Ovary (tissue), 7 donors: ENCODE measurements at regions not wholly inside any gene's neighbourhood (a gene's known extent, or its start where the extent isn't known, plus 50 kb on each side); places are given as distances from the start of the nearest gene placed in this dataset.

Experiments
- DNase-seq, 5 donors: peaks; one replicate each; pipeline ENCODE4 v3.0.0-alpha.2; 2019 to 2020
- H3K27ac ChIP-seq, 2 donors: fragments of 200-600 bp; one replicate each; pipeline versions ENCODE4 v1.5.1 to v1.8.0; 2019 to 2022
- H3K27me3 ChIP-seq: fragments of 200-600 bp; one replicate; pipeline ENCODE4 v1.8.0; 2022
- H3K36me3 ChIP-seq: fragments of 200-600 bp; sonication (generic); one replicate; pipeline ENCODE4 v1.5.1; 2019
- H3K4me1 ChIP-seq: one replicate; pipeline ENCODE4 v1.8.1; 2013; ENCODE audit warnings: mild to moderate bottlenecking, moderate library complexity; ENCODE audit not compliant: insufficient read depth
- H3K4me3 ChIP-seq: fragments of 200-600 bp; sonication (generic); one replicate; pipeline ENCODE4 v1.5.1; 2017
- H3K9me3 ChIP-seq, 2 donors: fragments of 200-600 bp in 1 of 2; sonication (generic) in 1 of 2; one replicate each; pipeline versions ENCODE4 v1.5.1 to v1.8.1; 2013 to 2019; ENCODE audit warnings: mild to moderate bottlenecking in 1 of 2, moderate library complexity in 1 of 2
- CTCF ChIP-seq, 3 donors: fragments of 450-650 bp in 2 of 3; fragments of 200-600 bp in 1 of 3; IDR thresholded peaks; one replicate each; pipeline versions ENCODE4 v1.5.1 to v1.8.0; 2016 to 2022; ENCODE audit warnings: antibody characterized with exemption in 3 of 3, mild to moderate bottlenecking in 1 of 3
- EP300 ChIP-seq: sonication (generic); formaldehyde crosslinking; IDR thresholded peaks from one replicate; pipeline ENCODE4 v1.6.1; 2017; ENCODE audit warnings: antibody characterized with exemption
- POLR2A ChIP-seq: fragments of 450-650 bp; IDR thresholded peaks from one replicate; pipeline ENCODE4 v1.6.1; 2017; ENCODE audit warnings: antibody characterized with exemption, mild to moderate bottlenecking, moderate library complexity
- WGBS, 3 donors: extraction: QIAGEN DNeasy Blood & Tissue Kit in 1 of 3; methylation state at CpG; one replicate each; pipeline versions ENCODE4 v1.1.5 to v1.1.7; 2013 to 2017; 5-methylcytosine and 5-hydroxymethylcytosine counted together
- intact Hi-C, 4 donors: fragments of 100-400 bp; cut with DNase I; formaldehyde crosslinking; loops; one replicate each; pipeline versions ENCODE4 v1.11.0 to v1.15.1; 2022 to 2023
- donor health status: DM: no; HTN: no; CAD: no; lungs with moderate emphysema.
- donor health status: DM: no; HTN: no; CAD: no.
- donor health status: Bipolar disorder and iron deficiency.
- donor health status: DM: no; HTN: no; CAD: no.
- donor health status: DM: yes; HTN: yes; CAD: no.

DNA sequence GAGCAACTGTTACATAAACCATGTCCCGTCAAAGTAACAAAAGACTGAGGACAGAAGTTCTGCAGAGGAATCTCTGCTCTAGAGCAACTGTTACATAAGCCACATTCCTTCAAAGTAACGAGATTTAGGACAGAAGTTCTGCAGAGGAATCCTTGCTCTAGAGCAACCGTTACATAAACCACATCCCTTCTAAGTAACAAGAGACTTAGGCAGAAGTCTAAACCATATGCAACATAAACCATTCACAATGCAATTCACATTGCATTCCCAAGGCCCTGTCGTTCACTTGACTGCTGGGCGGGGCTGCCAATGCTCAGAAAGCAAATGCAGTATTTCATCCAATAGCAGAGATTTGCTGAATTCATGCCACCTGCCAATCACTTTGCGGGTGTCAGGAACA is 124.4 kb upstream of the PUDP start:
- DNase-seq = no peak
- 74 to 75% (median 74%) methylated on average over 6 of the region's 6 CpGs for WGBS, 3 donors
- Histone ChIP-seq H3K27me3 (no peaks in the 10 kb centered on the region), H3K4me3 (no peak overlapping the region), H3K36me3 (no peaks in the 10 kb centered on the region), H3K4me1 (peaks cover 2% of the 10 kb centered on the region), H3K9me3 (no peaks in the 10 kb centered on the region), H3K27ac (no peak overlapping the region)
- intact Hi-C loops = no loop called here
- TF ChIP-seq EP300 (no peak), POLR2A (no peak), CTCF (IDR thresholded peaks at IDR 0.05) (no peak)

DNA sequence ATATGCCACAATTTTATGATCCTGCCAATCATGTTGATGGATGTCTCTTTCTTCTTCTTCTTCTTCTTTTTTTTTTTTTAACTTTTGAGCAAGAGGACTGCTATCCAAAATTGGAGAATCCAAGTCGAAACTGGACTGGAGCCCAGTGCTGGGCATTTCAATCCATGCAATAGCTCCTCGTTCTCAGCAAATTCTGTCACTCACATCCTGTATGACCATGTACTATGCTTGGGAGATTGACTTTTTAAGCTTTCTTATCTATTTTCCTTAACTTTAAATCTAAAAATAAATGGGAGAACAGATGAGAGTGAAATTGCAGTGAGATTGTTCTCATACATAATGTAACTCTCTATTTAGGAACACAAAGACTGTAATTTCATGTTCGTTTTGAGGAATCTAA is 123.0 kb upstream of the PUDP start:
- 77 to 87% (median 83%) methylated on average over 3 of the region's 3 CpGs for WGBS, 3 donors
- no peaks in the 10 kb centered on the region for H3K36me3 ChIP-seq
- DNase-seq = no peak
- intact Hi-C loops = no loop called here
- TF ChIP-seq EP300 (no peak), CTCF (IDR thresholded peaks at IDR 0.05) (no peak), POLR2A (no peak)
- no peaks in the 10 kb centered on the region for H3K27me3 ChIP-seq
- no peak overlapping the region for H3K27ac ChIP-seq
- peaks cover 2% of the 10 kb centered on the region for H3K4me1 ChIP-seq
- no peaks in the 10 kb centered on the region for H3K9me3 ChIP-seq
- no peak overlapping the region for H3K4me3 ChIP-seq

DNA sequence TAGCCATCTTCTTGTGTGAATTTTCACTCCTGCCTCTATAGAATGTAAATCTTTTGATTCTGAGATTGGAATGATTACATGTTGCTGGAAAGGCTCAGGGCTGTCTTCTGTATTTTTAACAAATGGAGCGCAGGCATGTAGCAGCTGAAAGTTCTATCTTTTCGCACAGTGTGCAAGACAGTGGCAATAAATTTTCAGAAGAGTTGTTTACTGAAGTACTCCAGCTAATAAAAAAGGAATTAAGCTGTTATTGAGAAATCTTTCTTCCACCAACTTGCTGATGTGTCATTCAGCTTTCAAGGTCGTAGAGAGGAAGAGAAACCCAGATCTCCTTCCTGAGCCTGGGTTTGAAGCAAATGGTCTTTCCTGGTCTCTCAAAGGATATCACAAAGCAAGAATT is 122.0 kb upstream of the PUDP start:
- Histone ChIP-seq H3K27me3 (no peaks in the 10 kb centered on the region), H3K36me3 (no peaks in the 10 kb centered on the region), H3K9me3 (no peaks in the 10 kb centered on the region), H3K4me3 (no peak overlapping the region), H3K4me1 (peaks cover 2% of the 10 kb centered on the region), H3K27ac (no peak overlapping the region)
- WGBS, 3 donors = 7 to 9% (median 8%) methylated on average over 3 of the region's 3 CpGs
- intact Hi-C loops = no loop called here
- no peak for TF ChIP-seq CTCF (IDR thresholded peaks at IDR 0.05)
- no peak for TF ChIP-seq POLR2A
- no peak for TF ChIP-seq EP300
- DNase-seq = no peak

DNA sequence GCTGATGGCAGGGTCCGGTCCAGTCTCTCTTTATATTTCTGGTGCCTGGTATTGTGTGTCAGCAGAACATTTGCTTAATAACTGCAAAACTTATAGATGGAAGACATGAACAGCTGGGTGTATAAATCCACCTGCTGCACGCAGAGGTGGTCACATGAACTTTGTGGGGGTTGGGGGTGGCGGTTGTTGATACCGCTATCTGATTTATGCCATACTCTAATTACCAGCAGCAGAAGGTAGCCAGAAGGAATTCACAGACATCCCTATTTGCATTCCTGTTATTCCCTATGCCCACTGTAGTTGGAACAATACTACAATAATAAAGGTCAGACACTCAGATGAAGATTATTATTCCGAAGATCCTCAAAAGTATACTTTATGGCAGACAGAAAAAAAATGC is 121.6 kb upstream of the PUDP start:
- H3K9me3 ChIP-seq = no peaks in the 10 kb centered on the region
- no peaks in the 10 kb centered on the region for H3K36me3 ChIP-seq
- DNase-seq = no peak
- H3K27me3 ChIP-seq = no peaks in the 10 kb centered on the region
- H3K4me1 ChIP-seq = peaks cover 2% of the 10 kb centered on the region
- 38 to 40% (median 39%) methylated on average over 5 of the region's 5 CpGs for WGBS, 3 donors
- no peak for TF ChIP-seq CTCF (IDR thresholded peaks at IDR 0.05)
- intact Hi-C loops = no loop called here
- H3K27ac ChIP-seq = no peak overlapping the region
- no peak overlapping the region for H3K4me3 ChIP-seq

- no peaks in the 10 kb centered on the region for H3K9me3 ChIP-seq
- H3K27me3 ChIP-seq = no peaks in the 10 kb centered on the region
- H3K36me3 ChIP-seq = no peaks in the 10 kb centered on the region
- H3K27ac ChIP-seq = no peak overlapping the region
- H3K4me3 ChIP-seq = no peak overlapping the region
- H3K4me1 ChIP-seq = peaks cover 2% of the 10 kb centered on the region
- WGBS, 3 donors = 42 to 67% (median 62%) methylated on average over 1 of the region's 1 CpG
- TF ChIP-seq POLR2A (no peak), EP300 (no peak), CTCF (IDR thresholded peaks at IDR 0.05) (no peak)
- intact Hi-C loops = no loop called here
- DNase-seq = no peak
Measured at GRCh38 chrX:7266288-7266687, 118.3 kb upstream of the PUDP start.
